ENCODE measurements at regions not wholly inside any gene's neighbourhood (a gene's known extent, or its start where the extent isn't known, plus 50 kb on each side); places are given as distances from the start of the nearest gene placed in this dataset.

GRCh38 chr14:42214981-42215491 lies 608.4 kb downstream of the LRFN5 start:
- DNase-seq: no peak
- Histone ChIP-seq H3K4me1 (peaks cover 0 to 4% (median 0%) of the 10 kb centered on the region in 4 donors), H3K4me3 (no peak overlapping the region), H3K27ac (no peak overlapping the region), H3K9me3 (no peaks in the 10 kb centered on the region), H3K36me3 (no peaks in the 10 kb centered on the region), H3K27me3 (no peaks in the 10 kb centered on the region)
- in situ Hi-C loops (cut with MboI; ENCODE audit: low pct_ligation_motif_present in 1 of 4, low pct_unique_long_range_greater_than_20kb in 1 of 4, low sequenced_read_pairs in 3 of 4): no loop called here
- TF ChIP-seq POLR2AphosphoS5 (IDR thresholded peaks at IDR 0.05) (peak in 1 of 3 donors; percentile 56), CTCF (IDR thresholded peaks at IDR 0.05) (no peak)
- intact Hi-C loops (cut with DNase I; ENCODE audit: low total_unique reads): no loop called here

- Histone ChIP-seq H3K27ac (no peak overlapping the region), H3K4me3 (no peak overlapping the region), H3K9me3 (no peaks in the 10 kb centered on the region), H3K27me3 (no peaks in the 10 kb centered on the region), H3K4me1 (no peaks in the 10 kb centered on the region), H3K36me3 (no peaks in the 10 kb centered on the region)
- DNase-seq: no peak
- 51 to 57% methylated on average over 2 of the region's 2 CpGs for WGBS, 2 donors (ENCODE audit: low coverage in 1 of 2)
- no peak for TF ChIP-seq EP300 (IDR thresholded peaks at IDR 0.05; ENCODE audit: low read depth)
- TF ChIP-seq CTCF (IDR thresholded peaks at IDR 0.05): no peak
- no peak for TF ChIP-seq POLR2A (IDR thresholded peaks at IDR 0.05)
- no peak for TF ChIP-seq POLR2AphosphoS5 (IDR thresholded peaks at IDR 0.05)
- intact Hi-C loops (cut with DNase I; ENCODE audit: low total_unique reads): no loop called here
- in situ Hi-C loops (cut with MboI; ENCODE audit: low pct_ligation_motif_present in 1 of 4, low pct_unique_long_range_greater_than_20kb in 1 of 4, low sequenced_read_pairs in 3 of 4): no loop called here
Observed at GRCh38 chr14:42200957-42201356, 594.3 kb downstream of the LRFN5 start.

- in situ Hi-C loops (cut with MboI; ENCODE audit: low pct_ligation_motif_present in 1 of 4, low pct_unique_long_range_greater_than_20kb in 1 of 4, low sequenced_read_pairs in 3 of 4) (no loop called here), intact Hi-C loops (cut with DNase I; ENCODE audit: low total_unique reads) (no loop called here)
- Histone ChIP-seq H3K4me3 (no peak overlapping the region), H3K27me3 (no peaks in the 10 kb centered on the region), H3K4me1 (peaks cover 0 to 5% (median 2%) of the 10 kb centered on the region in 4 donors), H3K36me3 (no peaks in the 10 kb centered on the region), H3K9me3 (no peaks in the 10 kb centered on the region), H3K27ac (no peak overlapping the region)
- DNase-seq: no peak
- WGBS, 2 donors (ENCODE audit: low coverage in 1 of 2): 77 to 82% methylated on average over 3 of the region's 3 CpGs
- TF ChIP-seq EP300 (IDR thresholded peaks at IDR 0.05; ENCODE audit: low read depth) (no peak), POLR2AphosphoS5 (IDR thresholded peaks at IDR 0.05) (no peak), POLR2A (IDR thresholded peaks at IDR 0.05) (no peak)
Observed at GRCh38 chr14:42198010-42198409, 591.3 kb downstream of the LRFN5 start.

DNA sequence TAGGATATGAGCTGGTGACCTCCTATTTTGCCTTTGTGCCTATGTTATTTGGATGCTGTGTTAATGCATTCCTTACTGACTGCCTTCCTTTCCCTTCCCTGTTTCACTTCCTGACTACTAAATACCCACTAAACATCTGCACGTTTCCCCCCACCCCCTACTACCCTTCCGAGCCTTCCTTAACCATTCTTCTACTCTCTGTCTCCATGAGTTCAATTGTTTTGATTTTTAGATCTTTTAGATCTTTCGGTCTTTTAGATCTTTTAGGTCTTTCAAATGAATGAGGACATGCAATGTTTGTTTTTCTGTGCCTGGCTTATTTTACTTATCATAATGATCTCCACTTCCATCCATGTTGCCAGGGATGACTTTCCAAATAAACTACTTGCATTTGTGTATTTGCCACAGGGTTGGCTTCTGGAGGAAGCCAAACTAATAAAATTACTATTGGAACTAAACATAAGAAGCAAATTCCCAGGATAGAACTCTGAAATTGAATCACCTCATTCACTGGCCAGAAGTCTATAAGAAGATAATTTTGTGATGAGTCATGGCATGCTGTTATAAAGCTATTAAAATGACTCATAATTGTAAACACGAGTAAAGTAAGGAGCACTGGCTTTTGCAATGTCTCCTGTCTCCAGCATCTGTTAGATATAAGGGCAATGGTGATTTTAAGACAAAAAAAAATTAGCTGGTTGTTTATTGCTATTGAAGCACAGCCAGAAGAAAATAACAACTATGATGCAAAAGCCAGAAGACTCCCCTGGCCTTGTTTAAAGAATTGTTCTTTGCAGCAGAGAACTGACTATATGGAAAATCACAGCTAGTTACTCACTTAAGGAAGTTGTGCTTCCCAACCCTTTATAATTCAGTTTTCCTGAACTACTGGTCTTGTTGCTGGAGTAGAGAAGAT lies 586.3 kb downstream of the LRFN5 start:
- Histone ChIP-seq H3K4me3 (no peak overlapping the region), H3K36me3 (no peaks in the 10 kb centered on the region), H3K4me1 (peaks cover 0 to 7% (median 2%) of the 10 kb centered on the region in 4 donors), H3K9me3 (no peaks in the 10 kb centered on the region), H3K27ac (no peak overlapping the region), H3K27me3 (no peaks in the 10 kb centered on the region)
- TF ChIP-seq POLR2A (IDR thresholded peaks at IDR 0.05) (no peak), CTCF (IDR thresholded peaks at IDR 0.05) (no peak), EP300 (IDR thresholded peaks at IDR 0.05; ENCODE audit: low read depth) (no peak), POLR2AphosphoS5 (IDR thresholded peaks at IDR 0.05) (peak in 2 of 3 donors; percentile 20 to 35)
- WGBS, 2 donors (ENCODE audit: low coverage in 1 of 2): 27 to 33% methylated on average over 4 of the region's 4 CpGs
- intact Hi-C loops (cut with DNase I; ENCODE audit: low total_unique reads): no loop called here
- no peak for DNase-seq
- in situ Hi-C loops (cut with MboI; ENCODE audit: low pct_ligation_motif_present in 1 of 4, low pct_unique_long_range_greater_than_20kb in 1 of 4, low sequenced_read_pairs in 3 of 4): no loop called here
